Breast epithelium (tissue), 3 donors: ENCODE measurements at regions not wholly inside any gene's neighbourhood (a gene's known extent, or its start where the extent isn't known, plus 50 kb on each side); places are given as distances from the start of the nearest gene placed in this dataset.

Source experiments
- POLR2A ChIP-seq: fragments of 450-650 bp; IDR thresholded peaks from one replicate; pipeline ENCODE4 v1.6.1; 2016; ENCODE audit warnings: antibody characterized with exemption, mild to moderate bottlenecking, moderate library complexity
- TF ChIP-seq, protein P1 (sequence below), 3 donors: fragments of 450-650 bp; IDR thresholded peaks; one replicate each; pipeline ENCODE4 v1.5.1; 2016 to 2017; ENCODE audit warnings: antibody characterized with exemption in 3 of 3, mild to moderate bottlenecking in 3 of 3, moderate library complexity in 3 of 3

DNA sequence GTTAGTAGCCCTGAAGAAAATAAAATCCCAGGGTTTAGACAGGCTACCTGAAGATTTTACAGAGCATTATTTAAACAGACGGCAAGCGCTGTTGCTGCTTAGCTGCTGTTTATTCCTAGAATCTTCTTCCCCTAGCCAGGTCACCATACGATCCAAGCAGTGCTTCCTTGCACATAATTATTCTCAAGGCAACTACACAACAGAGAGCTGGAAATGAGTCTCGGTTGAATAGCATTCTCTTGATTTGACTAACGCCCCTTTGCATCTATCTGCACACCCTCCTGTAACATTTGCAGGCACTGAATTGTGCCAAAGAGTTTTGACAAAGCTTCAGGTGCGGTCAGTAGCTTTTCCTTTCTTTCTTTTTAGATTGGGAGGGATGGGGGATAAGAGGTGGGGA is 564.4 kb downstream of the TBL1XR1 start:
- TF ChIP-seq, protein P1, sequence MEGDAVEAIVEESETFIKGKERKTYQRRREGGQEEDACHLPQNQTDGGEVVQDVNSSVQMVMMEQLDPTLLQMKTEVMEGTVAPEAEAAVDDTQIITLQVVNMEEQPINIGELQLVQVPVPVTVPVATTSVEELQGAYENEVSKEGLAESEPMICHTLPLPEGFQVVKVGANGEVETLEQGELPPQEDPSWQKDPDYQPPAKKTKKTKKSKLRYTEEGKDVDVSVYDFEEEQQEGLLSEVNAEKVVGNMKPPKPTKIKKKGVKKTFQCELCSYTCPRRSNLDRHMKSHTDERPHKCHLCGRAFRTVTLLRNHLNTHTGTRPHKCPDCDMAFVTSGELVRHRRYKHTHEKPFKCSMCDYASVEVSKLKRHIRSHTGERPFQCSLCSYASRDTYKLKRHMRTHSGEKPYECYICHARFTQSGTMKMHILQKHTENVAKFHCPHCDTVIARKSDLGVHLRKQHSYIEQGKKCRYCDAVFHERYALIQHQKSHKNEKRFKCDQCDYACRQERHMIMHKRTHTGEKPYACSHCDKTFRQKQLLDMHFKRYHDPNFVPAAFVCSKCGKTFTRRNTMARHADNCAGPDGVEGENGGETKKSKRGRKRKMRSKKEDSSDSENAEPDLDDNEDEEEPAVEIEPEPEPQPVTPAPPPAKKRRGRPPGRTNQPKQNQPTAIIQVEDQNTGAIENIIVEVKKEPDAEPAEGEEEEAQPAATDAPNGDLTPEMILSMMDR (IDR thresholded peaks at IDR 0.05) = no peak
- TF ChIP-seq POLR2A = no peak
